IPS-NIHi7 (cell line): ENCODE measurements at regions not wholly inside any gene's neighbourhood (a gene's known extent, or its start where the extent isn't known, plus 50 kb on each side); places are given as distances from the start of the nearest gene placed in this dataset.

Experiments
- DNase-seq: peaks from one replicate; pipeline ENCODE4 v3.0.0; 2012; ENCODE audit warnings: mixed read lengths; ENCODE audit errors: extremely low spot score

DNA sequence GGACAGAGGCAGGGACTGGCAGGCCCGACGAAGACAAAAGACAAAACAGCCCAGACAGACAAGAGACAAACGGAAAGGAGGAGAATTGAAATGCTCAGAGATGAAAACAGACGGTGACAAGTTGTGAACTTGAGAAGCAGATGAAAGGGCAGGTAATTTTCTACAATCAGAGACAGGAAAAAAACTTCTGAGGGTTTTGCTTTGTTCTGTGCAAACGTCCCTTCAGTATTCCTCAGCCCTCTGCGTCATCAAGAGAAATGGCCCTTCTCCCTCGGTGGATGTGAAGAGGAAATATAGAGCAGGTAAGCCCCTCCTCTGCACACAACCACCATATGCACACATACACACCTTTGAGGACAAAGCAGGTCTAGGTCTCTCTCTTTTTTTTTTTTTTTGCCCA, 206.6 kb downstream of the UACA start:
- no peak for DNase-seq

DNA sequence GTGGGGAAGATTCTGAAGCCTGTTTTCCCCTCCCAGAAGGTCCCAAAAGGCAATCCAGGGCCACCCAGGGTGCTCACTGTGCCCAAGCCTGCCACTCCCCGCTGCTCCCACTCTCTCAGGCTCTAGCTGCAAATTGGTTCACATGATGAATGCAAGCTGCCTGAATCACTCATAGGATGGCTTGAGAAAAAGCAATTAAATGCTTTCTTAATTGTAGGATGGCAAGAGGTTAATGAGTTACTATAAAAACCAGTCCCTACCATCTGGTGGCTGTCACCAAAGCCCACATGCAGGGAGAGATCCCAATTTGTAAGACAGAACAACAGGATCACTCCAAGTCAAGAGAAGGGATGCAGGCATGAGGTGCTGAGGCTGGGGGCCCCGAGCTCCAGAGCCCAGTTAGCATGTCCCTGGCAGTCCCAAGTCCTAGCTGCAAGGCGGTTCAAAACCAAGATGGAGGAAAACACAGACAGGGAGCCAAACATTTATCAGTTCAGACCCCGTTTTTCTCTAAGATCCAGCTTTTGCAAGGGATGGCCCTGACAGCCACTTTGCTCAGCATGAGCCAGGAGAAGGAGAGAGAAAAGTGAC, 207.1 kb downstream of the UACA start:
- no peak for DNase-seq

DNA sequence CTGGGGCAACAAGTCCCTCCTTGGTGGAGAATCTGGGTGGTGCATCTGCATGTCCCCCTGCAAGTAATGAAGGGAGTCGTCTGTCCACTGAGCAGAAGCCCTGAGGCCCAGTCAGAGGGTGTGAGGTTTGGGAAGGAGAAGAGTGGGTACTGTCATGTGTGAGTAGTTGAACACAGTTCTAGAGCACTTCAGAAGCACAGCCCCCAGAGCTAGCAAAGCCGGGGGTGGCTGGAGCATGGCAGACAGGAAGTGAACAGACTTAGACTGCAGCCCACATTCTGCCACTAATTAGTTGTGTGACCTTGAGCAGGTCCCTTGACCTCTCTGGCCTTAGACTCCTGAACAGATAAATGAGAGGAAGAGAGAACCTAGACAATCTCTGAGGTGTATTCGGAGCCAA, 207.6 kb downstream of the UACA start:
- no peak for DNase-seq

DNA sequence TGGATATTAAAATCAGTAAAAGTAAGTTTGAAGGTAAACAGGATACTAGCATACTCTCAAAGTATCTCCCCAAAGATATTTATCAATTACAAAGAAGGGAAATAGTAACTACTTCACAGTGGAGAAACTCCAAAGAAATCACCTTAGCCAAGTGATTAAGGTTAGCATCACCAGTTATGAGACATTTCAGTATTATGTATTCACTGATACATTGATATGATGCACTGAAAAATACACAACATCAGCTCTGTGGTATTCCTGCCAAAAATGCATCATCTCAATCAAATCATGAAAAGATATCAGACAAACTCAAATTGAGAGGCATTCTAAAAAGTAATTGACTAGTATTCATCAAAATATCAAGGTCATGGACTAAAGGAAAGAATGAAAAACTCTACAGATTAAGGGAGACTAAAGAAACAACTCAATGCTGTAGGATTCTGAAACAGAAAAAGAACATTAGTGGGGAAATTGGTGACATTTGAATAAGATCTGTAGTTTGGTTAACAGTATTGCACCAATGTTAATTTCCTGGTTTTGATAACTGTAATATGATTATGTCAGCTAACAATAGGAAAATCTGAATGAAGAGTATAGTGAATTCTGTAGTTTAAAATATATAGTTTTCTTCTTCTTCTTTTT, 215.4 kb downstream of the UACA start:
- no peak for DNase-seq

DNA sequence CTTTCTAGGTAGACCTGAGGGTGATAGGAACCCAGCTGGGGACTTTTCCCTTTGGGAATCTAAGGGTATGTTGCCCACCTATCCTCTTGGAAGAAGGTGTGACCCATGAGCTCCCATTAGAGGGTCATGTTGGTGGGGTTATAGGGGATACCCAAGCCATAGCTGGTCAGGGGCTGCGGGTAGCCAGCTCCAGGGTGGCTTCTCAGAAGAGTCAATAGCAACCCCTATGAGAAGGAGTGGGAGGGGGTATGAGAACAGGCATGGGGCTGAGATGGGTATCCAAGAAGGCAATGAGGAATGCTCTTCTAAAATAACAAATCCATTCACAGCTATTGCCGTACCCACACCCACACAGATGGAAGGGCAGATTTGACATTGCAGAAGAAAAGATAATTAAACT, 217.8 kb downstream of the UACA start:
- DNase-seq, result no peak

DNA sequence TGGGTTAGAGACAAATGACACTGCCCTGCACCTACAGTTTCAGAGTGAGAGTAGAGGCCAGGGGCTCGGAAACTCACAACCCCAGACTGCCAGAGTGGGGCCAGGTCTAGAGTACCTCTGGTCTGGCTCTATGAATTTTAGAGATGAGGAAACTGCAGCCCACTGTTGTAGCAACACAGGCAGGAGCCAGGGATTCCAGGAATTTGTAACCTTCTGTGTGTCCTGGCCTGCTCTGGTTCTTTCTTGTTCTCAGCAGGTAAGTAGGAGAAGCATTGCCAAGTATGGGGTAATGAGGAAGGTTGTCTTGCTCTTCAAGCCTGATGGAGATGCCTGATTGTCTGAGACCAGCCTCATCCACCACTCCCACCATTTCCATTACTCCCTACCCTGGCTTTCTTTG, 221.8 kb downstream of the UACA start:
- DNase-seq, result no peak

DNA sequence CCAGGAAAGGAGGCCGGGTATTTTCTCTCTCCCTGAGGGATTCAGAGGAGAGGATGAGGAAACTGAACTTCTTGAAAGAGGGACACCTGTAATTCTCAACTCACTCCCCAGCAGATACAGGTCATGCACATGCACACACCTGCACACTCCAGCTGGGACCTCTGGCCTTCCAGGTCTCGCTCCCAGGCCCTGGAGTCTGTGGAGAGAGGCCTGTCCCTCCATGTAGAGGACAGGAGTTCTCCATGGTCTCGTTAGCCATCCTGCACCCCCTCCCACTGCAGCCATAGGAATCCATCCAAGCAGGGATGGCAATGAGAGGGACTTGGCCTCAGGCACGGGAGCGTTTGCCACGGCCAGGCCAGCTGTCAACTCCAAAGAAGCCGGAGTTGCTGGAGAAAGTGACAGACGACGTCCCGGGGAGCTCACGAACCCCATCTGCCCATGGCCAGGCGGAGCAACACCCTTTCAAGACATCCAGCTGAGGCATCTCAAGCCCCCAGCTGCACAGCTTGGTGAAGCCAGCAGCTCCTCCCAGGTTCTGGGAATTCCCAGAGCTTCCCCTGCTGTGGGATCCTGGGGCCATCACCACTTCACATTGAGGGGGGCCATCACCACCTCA, 223.3 kb downstream of the UACA start:
- DNase-seq, result no peak

DNA sequence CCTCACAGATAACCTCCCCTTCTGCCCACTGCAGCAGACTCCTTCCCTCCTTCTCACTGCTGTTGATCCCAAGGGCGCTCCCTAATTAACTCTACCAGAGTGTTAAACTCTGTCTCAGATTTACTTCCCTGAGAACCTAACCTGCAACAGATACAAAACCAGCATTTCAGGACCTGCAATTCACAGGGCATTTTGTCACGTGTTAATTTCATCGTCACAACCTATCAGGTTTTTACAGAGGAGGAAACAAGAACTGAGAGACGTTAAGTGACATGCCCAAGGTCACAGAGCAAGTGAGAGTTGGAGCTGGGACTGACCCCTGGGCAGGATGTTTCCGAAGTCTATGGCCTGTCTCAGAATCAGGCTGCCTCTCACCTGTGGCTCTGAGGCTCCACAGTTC, 223.9 kb downstream of the UACA start:
- no peak for DNase-seq

DNA sequence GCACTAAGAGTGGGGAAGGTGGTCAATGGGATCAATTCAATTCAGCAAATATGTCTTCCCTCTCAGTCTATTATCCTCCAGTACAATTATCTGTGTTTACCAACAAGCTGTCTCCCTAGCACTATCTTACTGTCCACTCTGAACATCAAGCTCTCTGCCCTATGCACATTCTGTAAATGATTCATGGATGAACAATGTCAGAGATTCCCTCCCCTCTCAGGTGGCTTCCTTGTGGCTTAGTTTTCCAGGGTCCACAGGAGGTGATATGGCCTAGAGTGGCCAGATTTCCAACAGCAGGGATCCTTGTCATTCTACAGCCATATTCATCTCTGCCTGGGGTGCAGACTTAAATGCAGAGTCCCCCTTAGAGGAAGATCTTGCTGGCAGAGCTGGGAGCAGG, 225.1 kb downstream of the UACA start:
- no peak for DNase-seq

DNA sequence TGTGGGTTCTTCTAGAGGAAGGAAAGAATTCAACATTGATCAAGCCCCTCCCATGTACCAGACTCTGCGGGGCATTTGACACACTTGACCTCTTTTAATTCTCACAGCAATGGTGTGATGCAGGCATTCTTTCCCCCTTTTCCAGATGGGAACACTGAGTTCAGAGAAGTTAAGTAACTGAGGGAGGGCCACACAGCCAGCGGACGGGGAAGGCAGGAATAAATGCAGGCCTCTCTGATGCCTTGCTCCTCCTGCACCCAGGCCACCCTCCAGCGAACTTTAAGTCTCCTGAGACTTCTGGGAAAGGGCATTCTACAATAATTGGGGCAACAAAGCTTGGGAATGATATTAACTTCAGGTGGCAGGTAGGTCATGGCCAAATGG, 227.4 kb downstream of the UACA start:
- no peak for DNase-seq

DNA sequence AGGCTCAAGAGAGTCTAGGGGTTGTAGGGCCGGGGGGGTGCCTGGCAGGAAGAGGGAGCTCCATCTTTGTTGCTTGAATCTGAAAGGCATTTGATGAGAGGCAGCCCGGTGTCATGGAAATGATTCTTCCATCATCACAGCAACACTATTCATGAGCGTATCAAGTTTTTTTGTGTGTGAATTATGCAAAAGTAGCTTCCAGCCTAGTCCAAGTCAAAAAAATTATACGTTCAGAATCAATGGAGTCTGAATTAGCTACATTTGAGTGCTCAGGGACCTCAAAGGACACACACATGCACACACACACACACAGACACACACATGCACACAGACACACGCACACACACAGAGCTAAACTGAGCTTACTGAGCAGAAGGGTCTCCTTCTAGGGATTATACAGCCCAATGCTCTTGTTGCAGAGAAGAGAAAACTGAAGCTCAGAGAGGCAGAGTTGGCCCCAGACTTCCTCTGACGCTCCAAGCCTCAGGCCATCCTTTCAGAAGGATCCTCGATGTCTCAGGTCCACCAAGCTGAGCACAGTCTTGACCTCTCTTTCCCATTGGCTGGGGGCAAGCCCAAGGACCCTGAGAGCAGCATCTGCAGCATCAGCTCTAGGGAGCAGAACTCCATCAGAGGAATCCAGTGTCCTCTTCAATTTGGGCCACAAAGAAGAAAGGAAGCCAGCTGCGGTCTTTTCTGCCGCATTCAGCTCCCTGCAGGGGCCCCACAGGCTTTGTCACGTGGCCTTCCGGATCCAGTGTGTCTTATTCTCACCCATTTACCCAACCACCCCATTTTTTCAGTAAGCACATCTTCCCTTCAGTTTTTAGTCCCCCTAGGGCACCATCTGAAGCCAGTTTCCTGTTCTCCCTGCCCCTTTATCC, 228.0 kb downstream of the UACA start:
- no peak for DNase-seq

DNA sequence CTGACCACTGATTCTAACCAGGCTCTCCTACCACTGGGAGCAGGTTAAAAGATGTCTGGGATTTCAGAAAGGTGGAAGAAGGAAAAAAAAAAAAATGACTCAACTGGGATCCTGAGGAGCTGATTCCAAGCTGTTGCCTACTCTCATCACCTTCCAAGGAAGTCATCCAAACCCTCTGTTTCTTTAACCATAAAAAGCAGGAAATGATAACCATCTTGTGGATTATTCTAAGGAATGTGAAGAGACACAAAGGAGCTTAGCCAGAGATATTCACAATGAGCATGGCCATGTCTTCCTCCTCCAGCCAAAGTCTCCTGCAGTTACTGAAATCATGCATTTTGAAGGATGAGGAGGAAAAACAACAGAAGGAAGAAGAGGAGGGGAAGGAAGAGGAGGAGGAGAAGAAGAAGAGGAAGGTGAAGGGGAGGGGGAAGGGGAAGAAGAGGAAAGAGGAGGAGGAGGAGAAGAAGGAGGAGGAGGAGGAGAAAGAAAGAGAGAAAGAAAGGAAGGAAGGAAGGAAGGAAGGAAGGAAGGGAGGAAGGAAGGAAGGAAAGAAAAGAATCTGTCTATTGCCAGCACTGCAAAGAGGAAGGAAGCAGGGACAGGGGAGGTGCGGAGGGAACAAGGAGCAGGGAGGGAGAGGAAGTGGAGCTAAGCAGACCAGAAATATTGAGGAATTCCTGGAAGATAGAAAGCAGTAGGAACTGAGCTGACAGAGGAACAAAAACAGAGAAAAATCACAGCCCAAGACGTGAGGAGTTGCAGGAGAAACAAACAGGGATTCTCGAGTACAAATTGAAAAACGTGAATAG, 229.2 kb downstream of the UACA start:
- DNase-seq, result no peak

DNA sequence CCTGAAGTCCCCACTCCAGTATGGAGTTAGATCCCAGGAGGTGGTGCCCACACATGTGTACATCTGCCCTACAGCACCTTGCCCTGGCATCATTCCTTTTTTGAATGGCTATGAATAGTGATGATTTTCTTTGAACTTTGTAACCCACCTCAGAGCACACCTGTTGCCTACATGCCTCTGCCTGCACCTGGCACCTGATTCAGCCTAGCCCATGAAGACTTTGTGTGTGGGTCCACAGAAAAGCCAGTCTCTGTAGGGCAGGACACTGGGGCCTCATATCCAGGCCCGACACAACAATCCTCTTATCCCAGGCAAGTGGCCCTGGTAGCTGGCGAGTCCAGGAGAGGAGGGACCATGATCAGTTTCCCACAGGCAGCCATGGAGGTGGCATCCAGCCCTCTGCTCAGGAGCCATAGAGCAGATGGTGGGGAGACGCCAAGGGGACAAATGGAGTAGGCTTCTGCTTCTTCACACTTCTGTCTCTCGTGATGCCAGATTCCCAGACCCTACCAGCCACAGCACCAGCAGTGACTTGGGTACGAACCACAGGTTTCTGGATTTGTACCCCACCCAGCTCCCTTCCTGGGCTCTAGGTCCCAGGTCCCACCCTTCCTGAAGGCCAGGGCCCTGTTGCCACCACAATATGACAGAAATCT, 230.7 kb downstream of the UACA start:
- DNase-seq, result no peak

DNA sequence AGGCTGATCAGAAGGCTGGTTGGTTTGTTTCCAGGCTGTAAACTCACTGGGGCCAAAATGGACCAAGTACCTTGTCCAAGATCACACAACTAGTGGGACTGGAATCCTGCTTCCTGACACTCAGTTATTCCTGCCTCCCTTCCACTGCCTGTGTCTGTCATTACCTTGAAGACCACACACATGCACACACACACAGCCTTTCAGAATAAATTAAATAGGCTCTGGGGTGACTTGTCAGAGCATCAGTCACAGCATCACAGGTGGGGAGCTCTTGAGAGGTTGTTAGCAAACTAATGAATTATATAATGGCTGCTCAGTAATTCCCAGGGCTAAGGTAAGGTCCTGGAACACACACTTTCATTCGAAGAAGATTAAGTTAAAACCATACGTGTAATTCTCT, 231.8 kb downstream of the UACA start:
- no peak for DNase-seq

DNA sequence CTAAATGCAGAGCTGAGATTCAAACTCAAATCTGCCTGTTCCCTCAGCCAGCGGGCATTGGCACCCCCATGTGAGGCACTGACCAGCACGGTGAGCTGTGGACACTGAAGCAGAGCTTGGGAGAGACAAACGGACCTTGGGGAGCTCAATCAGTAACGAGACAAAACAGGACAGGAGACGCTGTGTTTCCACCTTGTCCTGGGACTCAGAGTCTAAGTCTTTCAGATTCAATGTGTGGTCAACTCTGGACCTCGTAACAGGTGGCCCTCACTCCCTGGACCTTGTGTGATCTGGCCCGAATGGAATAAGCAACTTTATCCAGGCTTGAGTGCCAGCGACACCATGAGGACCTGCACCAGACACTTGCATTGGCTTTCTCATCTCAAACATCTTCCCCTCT, 232.5 kb downstream of the UACA start:
- no peak for DNase-seq

DNA sequence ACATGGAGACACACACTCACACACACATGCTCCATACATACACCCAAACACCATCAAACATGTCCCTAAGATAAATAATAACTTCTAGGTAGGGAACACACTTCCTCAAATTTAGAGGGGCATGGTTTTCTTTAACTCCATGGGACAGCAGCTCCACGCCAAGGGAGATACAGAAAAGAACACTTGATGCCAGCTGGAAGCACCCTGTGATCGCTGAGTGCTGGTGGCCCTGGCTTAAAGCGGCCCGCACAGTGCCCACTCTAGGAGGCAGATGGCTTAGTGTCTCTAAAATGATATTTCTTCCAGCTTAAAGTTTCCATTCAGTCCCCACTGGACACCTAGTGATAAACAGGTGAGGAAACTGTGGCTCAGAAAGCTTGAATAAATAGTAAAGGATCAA, 232.9 kb downstream of the UACA start:
- DNase-seq, result no peak

DNA sequence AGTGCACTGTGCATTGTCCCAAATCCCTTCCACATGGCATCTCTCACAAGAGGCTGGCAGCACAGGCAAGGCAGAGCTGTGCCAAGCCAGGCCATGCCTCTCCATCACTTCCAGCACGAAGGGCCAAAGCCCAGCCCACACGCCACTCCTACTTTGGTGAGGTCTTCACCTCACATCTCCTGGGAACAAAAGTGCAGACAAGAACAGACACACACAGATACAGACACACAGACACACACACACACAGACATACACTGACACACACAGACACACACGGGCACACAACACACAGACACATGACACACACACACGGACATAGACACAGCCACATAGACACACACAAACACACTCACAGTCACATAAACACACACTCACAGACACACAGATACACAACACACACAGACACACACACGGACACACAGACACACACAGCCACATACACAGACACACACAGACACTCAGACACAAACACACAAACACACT, 233.3 kb downstream of the UACA start:
- DNase-seq, result no peak

DNA sequence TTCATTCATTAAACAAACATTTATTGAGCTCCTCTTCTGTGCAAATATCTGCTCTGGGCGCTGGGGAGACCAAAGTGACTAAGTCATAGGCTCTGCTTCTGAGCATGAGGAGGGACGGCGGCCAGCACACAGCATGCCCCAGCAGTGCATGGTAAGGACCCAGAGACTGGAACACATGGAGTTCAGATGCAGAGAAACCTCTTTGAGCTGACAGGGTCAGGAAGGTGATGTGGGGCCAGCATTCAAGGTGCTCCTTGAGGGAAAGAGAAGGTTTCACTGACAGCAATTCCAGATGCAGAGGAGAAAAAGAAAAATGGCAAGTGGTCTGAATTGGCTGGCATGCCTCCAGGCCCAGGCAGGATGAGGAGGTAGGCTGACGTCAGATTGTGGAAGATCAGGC, 234.5 kb downstream of the UACA start:
- DNase-seq, result no peak

DNA sequence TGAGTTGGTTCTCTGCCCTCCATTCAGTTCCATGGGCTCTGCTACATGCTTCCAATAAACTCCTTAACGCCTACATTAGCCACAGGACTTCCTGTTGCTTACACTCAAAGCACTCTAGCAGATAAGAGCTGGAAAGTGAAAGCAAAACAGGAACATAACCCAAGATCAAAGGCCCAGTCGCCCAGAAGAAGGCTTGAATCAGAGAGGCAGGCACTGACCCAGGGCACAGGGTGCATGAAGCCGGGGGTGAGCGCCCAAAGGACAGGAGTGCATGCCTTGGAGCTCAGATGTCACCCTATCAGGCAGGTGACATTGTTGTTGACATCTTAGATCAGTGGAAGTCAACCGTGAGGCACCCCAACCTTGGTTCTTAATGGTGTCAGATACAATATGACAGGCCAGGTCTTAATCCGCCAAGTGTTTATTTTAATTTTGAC, 235.1 kb downstream of the UACA start:
- DNase-seq, result no peak

DNA sequence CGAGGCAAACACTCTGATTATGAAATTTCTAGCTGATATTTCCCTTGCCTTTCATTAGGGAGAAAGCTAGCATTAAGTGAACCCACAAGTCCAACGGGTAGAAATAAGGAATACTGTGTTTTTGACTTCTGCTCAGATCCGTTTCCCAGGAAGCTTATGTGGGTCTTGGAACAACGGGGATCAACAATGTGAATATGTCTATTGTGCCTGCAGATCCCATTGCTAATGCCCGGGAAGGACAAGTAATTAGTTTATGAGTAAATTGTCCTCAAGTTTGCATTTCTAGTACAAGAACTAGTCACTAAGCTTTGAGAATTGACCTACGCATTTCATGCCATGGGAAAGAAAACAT, 236.4 kb downstream of the UACA start:
- no peak for DNase-seq
